ENCODE measurements at regions not wholly inside any gene's neighbourhood (a gene's known extent, or its start where the extent isn't known, plus 50 kb on each side); places are given as distances from the start of the nearest gene placed in this dataset.

- no peak for DNase-seq (ENCODE audit: extremely low read depth in 1 of 11, low read depth in 9 of 11, low spot score in 4 of 11)
Measured at GRCh38 chr4:126956184-126956897, 676.4 kb upstream of the INTU start.

DNA sequence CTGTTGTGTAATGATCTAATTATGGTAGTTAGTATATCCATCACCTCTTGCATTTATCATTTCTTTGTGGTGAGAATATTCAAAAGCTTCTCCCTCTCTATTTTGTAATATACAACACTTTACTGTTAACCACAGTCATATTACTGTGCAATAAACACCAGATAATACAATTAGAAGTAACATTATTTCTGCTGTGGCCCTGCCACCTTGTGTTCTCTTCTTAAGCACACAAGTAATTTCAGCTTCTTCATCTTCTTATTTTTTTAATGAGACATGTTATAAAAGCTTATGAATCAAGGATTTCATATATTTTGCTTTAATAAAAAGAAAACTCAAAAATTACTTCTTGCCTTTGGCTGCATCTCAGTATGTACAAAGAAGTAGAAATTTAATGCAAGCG lies 675.2 kb upstream of the INTU start:
- no peak for DNase-seq (ENCODE audit: extremely low read depth in 1 of 11, low read depth in 9 of 11, low spot score in 4 of 11)

DNA sequence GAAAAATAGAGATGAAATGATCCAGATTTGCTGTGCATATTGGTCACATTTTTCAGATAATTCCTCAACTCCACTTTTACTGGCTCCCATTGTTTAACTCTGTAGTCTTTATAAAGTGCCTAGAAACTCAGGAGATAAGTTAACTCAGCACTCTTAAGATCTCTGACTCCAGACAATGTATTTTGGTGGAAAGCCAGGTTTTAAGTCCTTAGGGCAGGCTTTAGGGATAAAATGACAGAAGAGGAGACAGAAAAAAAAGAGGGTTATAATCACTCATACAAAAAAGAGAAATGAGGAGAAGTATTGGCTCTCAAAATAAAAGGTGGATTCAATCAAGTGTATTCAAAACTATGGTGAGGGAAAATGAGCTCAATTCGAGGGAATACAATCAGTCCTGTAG lies 674.8 kb upstream of the INTU start:
- DNase-seq (ENCODE audit: extremely low read depth in 1 of 11, low read depth in 9 of 11, low spot score in 4 of 11): no peak

DNA sequence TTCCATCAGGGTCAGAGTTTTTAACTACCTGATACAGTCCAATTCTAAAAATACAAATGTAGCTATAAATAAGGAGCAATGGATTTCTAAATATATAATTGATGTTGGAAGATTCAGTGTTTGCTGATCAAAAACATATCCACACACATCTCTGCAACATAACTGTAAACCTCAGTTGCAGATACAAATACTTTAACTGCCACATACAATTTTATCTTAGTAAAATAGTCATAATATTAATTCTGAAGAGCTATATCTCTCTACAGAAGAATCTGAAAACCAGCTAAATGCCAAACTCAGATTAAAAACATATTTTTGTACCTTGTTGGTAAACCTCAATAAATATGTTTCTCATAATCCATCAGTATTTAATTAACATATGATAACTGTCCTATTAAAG lies 674.3 kb upstream of the INTU start:
- no peak for DNase-seq (ENCODE audit: extremely low read depth in 1 of 11, low read depth in 9 of 11, low spot score in 4 of 11)

DNA sequence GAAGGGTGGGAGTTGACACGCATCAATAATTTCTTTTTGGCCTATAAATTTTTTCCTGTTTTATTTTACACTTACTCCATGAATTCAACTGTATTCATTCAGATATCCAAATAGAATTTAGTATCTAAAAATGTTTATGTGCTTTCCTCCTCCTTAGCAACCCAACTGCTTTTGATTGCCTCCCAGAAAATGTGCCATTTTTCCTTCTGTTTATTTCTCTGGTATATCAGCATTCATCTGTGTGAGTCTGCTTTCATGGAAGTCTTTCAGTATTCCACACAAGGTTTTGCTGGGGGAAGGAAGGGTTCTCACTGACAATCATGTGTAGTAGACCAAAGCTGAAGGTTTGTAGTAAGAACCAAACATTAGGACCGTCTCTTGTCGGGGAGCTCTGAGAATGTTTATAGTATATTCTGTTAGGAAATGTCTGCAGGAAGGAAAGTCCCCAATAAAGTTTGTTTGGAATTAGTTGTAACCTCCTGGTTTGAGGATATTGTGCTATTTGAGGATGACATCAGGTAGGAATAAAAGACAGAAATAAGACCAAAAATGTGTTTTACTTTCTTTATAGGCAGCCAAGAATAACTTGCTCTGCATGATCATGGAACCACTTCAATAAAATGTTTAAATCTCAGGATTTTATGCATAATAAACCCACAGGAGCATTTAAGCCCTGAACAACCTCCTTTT lies 673.6 kb upstream of the INTU start:
- DNase-seq (ENCODE audit: extremely low read depth in 1 of 11, low read depth in 9 of 11, low spot score in 4 of 11): no peak

DNA sequence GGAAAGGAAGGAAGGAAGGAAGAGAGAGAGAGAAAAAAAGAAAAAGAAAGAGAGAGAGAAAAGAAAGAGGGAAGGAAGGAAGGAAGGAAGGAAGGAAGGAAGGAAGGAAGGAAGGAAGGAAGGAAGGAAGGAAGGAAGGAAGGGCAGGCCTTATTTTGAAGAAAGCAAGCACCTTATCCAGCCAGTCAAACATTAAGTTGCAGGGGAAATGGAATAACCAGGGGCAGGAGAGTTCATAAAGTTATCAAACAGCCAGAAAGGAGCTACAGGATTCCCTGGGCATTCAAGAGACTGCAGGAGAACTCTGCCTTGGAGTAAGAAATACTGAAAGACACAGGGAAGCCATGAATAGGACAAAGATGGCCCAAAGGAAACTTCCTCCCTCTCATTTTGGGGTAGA lies 672.0 kb upstream of the INTU start:
- DNase-seq (ENCODE audit: extremely low read depth in 1 of 11, low read depth in 9 of 11, low spot score in 4 of 11): no peak

- DNase-seq (ENCODE audit: extremely low read depth in 1 of 11, low read depth in 9 of 11, low spot score in 4 of 11): no peak
Measured at GRCh38 chr4:126961661-126962060, 671.1 kb upstream of the INTU start.

DNA sequence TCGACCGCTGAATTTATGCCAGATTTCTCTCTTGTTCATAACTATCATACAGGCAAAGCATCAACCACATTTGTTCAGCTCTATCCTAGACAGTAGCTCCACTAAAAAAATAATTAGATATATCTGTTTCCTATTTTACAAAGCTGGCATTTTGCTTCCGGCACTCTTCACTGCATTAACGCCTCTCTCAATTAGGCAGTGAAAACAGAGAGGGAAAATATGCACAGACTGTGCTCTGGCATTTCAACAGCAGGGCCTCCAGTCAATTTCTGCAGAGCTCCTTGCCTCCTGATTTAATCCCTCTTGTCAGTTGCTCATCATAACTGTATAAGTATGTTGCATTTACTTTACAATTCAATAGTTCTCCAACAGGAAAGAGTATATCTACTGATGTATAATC lies 666.9 kb upstream of the INTU start:
- no peak for DNase-seq (ENCODE audit: extremely low read depth in 1 of 11, low read depth in 9 of 11, low spot score in 4 of 11)

GRCh38 chr4:126969360-126970235 lies 663.2 kb upstream of the INTU start:
- DNase-seq (ENCODE audit: extremely low read depth in 1 of 11, low read depth in 9 of 11, low spot score in 4 of 11): peak in 6 of 11 donors; percentile 13 to 36 (median 21)

GRCh38 chr4:126973201-126973600 lies 659.6 kb upstream of the INTU start:
- DNase-seq (ENCODE audit: extremely low read depth in 1 of 11, low read depth in 9 of 11, low spot score in 4 of 11): no peak

DNA sequence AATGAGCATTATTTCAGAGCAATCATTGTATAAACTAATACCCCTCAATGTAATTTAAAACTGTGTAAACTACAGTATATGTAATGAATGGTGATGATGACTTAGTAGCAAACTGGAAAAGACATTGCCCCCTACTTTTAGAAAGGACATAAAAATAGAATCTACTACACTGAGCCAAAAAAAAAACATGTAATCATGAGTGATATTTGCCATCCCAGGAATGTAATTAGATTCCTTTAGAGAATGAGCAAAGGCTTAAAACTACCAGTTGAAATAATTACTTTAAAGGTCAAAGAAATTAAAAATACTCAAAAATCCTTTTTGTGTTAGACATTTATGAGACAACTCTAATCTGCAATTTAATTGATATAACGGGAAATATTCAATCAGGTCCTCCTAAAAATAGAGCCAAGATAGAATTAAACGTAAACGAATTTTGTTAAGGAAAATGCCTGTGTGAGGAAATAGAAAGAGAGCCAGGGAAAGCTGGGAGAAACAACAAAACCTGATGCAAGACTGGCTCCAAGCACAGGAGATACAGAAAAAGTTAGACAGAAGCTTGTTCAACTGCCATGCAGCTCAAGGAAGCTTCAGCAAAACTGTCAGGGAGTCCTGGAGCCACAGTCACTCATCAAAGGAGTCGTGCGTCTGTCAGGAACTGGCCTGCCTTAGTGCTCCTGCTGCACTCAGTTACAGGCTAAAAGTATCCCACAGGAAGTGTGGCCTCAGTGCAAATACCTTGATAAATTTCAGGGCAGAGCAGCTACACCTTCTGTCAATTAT lies 655.7 kb upstream of the INTU start:
- no peak for DNase-seq (ENCODE audit: extremely low read depth in 1 of 11, low read depth in 9 of 11, low spot score in 4 of 11)

DNA sequence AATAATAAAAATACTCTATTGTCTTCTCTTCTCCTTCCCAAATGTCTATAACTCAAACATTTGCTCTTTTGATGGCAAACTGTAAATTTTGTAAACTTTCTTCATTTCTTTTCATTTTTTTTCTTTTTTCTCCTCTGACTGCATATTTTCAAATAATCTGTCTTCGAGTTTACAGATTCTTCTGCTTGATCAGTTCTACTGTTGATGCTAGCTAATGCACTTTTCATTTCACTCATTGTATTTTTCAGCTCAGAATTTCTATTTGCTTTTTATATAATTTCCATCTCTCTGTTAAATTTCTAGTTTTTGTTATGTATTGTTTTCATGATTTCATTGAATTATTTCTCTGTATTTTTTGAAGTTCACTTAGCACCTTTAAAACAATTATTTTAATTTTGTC lies 646.8 kb upstream of the INTU start:
- no peak for DNase-seq (ENCODE audit: extremely low read depth in 1 of 11, low read depth in 9 of 11, low spot score in 4 of 11)

DNA sequence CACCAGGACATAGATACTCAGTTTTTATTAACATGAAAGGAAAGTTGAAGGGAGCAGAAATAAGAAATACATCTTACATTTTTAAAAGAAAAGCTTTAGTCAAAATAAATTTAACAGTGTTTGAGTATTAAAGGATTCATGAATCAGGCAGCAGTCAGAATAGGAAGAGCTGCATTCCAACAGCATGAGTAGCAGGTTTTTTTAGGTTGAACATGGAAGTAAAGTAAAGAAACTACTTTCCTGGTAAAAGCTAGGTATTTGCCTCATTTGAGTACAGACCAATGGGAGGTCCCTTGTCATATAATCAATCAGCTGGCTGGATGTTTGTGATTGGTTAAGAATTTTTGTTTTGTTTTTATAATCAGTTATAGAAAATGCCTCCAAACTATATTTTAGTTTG lies 645.9 kb upstream of the INTU start:
- DNase-seq (ENCODE audit: extremely low read depth in 1 of 11, low read depth in 9 of 11, low spot score in 4 of 11): no peak

GRCh38 chr4:126991965-126992364 lies 640.8 kb upstream of the INTU start:
- DNase-seq (ENCODE audit: extremely low read depth in 1 of 11, low read depth in 9 of 11, low spot score in 4 of 11): no peak

DNA sequence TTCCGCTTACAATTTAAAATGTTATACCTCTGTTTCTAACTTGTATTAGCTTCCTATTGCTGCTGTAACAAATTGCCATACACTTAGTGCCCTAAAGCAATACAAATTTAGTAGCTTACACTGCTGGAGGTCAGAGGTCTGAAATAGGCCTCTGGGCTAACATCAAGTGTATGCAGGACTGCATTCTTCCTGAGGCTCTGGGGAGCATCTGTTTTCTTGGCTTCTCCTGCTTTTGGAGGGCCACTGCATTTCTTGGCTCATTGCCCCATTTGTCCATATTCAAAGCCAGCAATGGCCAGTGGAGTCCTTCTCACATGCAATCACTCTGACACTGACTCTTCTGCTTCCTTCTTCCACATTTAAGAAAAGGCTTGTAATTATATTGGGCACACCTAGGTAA lies 639.8 kb upstream of the INTU start:
- no peak for DNase-seq (ENCODE audit: extremely low read depth in 1 of 11, low read depth in 9 of 11, low spot score in 4 of 11)

- DNase-seq (ENCODE audit: extremely low read depth in 1 of 11, low read depth in 9 of 11, low spot score in 4 of 11): no peak
Measured at GRCh38 chr4:126993351-126993750, 639.4 kb upstream of the INTU start.

DNA sequence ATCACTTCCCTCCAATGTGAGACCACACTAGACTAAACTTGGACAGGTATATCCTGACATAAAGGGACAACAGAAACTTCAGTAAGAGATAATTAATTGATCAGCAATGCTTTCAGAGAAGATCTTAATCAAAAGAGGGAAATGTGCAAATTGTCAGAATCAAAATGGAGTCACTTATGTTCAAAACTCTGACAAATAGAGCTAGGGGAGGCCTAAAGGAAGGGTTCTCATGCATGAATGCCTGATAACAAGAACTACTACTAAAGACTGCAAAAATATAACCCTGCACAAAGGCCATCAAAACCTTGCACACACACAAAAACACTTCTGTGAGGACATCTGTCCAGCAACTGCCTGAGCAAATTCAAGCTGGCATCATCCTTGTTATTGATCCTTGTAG lies 637.5 kb upstream of the INTU start:
- DNase-seq (ENCODE audit: extremely low read depth in 1 of 11, low read depth in 9 of 11, low spot score in 4 of 11): no peak

DNA sequence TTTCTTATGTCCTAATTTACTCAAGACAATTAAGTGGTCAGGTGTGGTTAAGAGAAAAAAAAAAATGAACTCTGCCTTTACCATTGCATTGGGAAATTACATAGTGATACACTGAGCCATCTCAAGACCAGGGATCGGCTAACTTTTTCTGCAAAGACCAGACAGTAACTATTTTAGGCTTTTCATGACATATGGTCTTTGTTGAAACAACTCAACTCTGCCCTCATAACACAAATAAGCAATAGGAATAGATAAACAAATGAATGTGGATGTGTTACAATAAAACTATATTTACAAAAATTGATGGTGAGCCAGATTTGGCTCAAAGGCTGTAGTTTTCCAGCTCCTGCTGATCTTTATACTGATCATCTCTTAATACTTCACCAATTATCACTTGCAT lies 632.6 kb upstream of the INTU start:
- DNase-seq (ENCODE audit: extremely low read depth in 1 of 11, low read depth in 9 of 11, low spot score in 4 of 11): no peak

DNA sequence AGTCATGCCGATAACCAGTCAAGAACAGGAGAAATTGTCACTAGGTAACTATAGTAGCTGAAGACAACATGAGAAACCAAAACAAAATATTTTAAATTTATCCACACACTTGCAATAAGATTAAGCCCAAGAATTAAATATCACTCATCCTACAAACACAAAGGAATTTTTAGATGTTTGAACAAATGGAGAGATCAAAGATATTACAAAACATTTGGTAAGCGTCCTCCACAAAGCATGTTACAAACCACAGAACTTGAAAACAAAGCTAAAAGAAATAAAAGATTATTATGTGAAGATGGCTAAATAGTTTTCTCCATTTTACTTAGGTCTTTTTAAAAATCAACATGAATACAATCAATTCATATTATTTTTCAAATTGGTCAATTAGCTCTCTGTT lies 631.9 kb upstream of the INTU start:
- no peak for DNase-seq (ENCODE audit: extremely low read depth in 1 of 11, low read depth in 9 of 11, low spot score in 4 of 11)

Measured in renal cortex interstitium (tissue), 11 donors.